ENCODE measurements at regions not wholly inside any gene's neighbourhood (a gene's known extent, or its start where the extent isn't known, plus 50 kb on each side); places are given as distances from the start of the nearest gene placed in this dataset.

- no peaks in the 10 kb centered on the region for H3K27me3 ChIP-seq (ENCODE audit: insufficient read depth, low read length)
- no peaks in the 10 kb centered on the region for H3K36me3 ChIP-seq (ENCODE audit: insufficient read depth, low read length)
- no peaks in the 10 kb centered on the region for H3K79me2 ChIP-seq (ENCODE audit: insufficient read depth, low read length)
- H3K4me1 ChIP-seq (ENCODE audit: insufficient read depth, low read length), result no peaks in the 10 kb centered on the region
- H2AFZ ChIP-seq (ENCODE audit: low read length), result no peak overlapping the region
- no peak for TF ChIP-seq CTCF (IDR thresholded peaks at IDR 0.05; ENCODE audit: extremely low read depth, low read depth, low read length)
- H3K4me3 ChIP-seq (ENCODE audit: insufficient read depth, low read length), result no peak overlapping the region
- no peak overlapping the region for H3K4me2 ChIP-seq (ENCODE audit: insufficient read depth, low read length)
- H3K9me3 ChIP-seq (ENCODE audit: low read depth, low read length), result no peaks in the 10 kb centered on the region
- no peaks in the 10 kb centered on the region for H4K20me1 ChIP-seq (ENCODE audit: insufficient read depth, low read length)
- no peak overlapping the region for H3K27ac ChIP-seq (ENCODE audit: low read depth, low read length)
- no peak for DNase-seq (ENCODE audit: insufficient read length, low spot score, missing footprints)
These were observed 153.2 kb downstream of the AASDH start for GRCh38 chr4:56234098-56234497.

- Histone ChIP-seq H3K27ac (ENCODE audit: low read depth, low read length) (no peak overlapping the region), H4K20me1 (ENCODE audit: insufficient read depth, low read length) (no peaks in the 10 kb centered on the region), H3K4me1 (ENCODE audit: insufficient read depth, low read length) (no peaks in the 10 kb centered on the region), H3K27me3 (ENCODE audit: insufficient read depth, low read length) (no peaks in the 10 kb centered on the region), H3K36me3 (ENCODE audit: insufficient read depth, low read length) (no peaks in the 10 kb centered on the region), H3K4me3 (ENCODE audit: insufficient read depth, low read length) (no peak overlapping the region), H3K4me2 (ENCODE audit: insufficient read depth, low read length) (no peak overlapping the region), H3K79me2 (ENCODE audit: insufficient read depth, low read length) (no peaks in the 10 kb centered on the region), H2AFZ (ENCODE audit: low read length) (no peak overlapping the region), H3K9me3 (ENCODE audit: low read depth, low read length) (no peaks in the 10 kb centered on the region)
- no peak for TF ChIP-seq CTCF (IDR thresholded peaks at IDR 0.05; ENCODE audit: extremely low read depth, low read depth, low read length)
- DNase-seq (ENCODE audit: insufficient read length, low spot score, missing footprints), result no peak
These were observed 155.9 kb downstream of the AASDH start for GRCh38 chr4:56231410-56231809.

- H3K4me1 ChIP-seq (ENCODE audit: insufficient read depth, low read length), result no peaks in the 10 kb centered on the region
- H3K27me3 ChIP-seq (ENCODE audit: insufficient read depth, low read length), result no peaks in the 10 kb centered on the region
- H3K79me2 ChIP-seq (ENCODE audit: insufficient read depth, low read length), result no peaks in the 10 kb centered on the region
- no peak overlapping the region for H3K4me2 ChIP-seq (ENCODE audit: insufficient read depth, low read length)
- H3K27ac ChIP-seq (ENCODE audit: low read depth, low read length), result no peak overlapping the region
- H3K36me3 ChIP-seq (ENCODE audit: insufficient read depth, low read length), result no peaks in the 10 kb centered on the region
- no peak overlapping the region for H2AFZ ChIP-seq (ENCODE audit: low read length)
- no peak for TF ChIP-seq CTCF (IDR thresholded peaks at IDR 0.05; ENCODE audit: extremely low read depth, low read depth, low read length)
- no peaks in the 10 kb centered on the region for H3K9me3 ChIP-seq (ENCODE audit: low read depth, low read length)
- H4K20me1 ChIP-seq (ENCODE audit: insufficient read depth, low read length), result no peaks in the 10 kb centered on the region
- H3K4me3 ChIP-seq (ENCODE audit: insufficient read depth, low read length), result no peak overlapping the region
- no peak for DNase-seq (ENCODE audit: insufficient read length, low spot score, missing footprints)
These were observed 157.3 kb downstream of the AASDH start for GRCh38 chr4:56229947-56230346.

- DNase-seq (ENCODE audit: insufficient read length, low spot score, missing footprints), result no peak
These were observed 159.9 kb downstream of the AASDH start for GRCh38 chr4:56227301-56227835.

More at GRCh38 chr4:56227301-56227835, 159.9 kb downstream of the AASDH start:
- H3K79me2 ChIP-seq (ENCODE audit: insufficient read depth, low read length), result no peaks in the 10 kb centered on the region
- TF ChIP-seq CTCF (IDR thresholded peaks at IDR 0.05; ENCODE audit: extremely low read depth, low read depth, low read length), result no peak
- H2AFZ ChIP-seq (ENCODE audit: low read length), result no peak overlapping the region
- H3K9me3 ChIP-seq (ENCODE audit: low read depth, low read length), result no peaks in the 10 kb centered on the region
- H3K27me3 ChIP-seq (ENCODE audit: insufficient read depth, low read length), result no peaks in the 10 kb centered on the region
- H3K4me2 ChIP-seq (ENCODE audit: insufficient read depth, low read length), result no peak overlapping the region
- H3K27ac ChIP-seq (ENCODE audit: low read depth, low read length), result no peak overlapping the region
- no peaks in the 10 kb centered on the region for H4K20me1 ChIP-seq (ENCODE audit: insufficient read depth, low read length)
- no peak overlapping the region for H3K4me3 ChIP-seq (ENCODE audit: insufficient read depth, low read length)
- H3K4me1 ChIP-seq (ENCODE audit: insufficient read depth, low read length), result no peaks in the 10 kb centered on the region
- no peaks in the 10 kb centered on the region for H3K36me3 ChIP-seq (ENCODE audit: insufficient read depth, low read length)
